Caco-2 (cell line): ENCODE measurements at regions not wholly inside any gene's neighbourhood (a gene's known extent, or its start where the extent isn't known, plus 50 kb on each side); places are given as distances from the start of the nearest gene placed in this dataset.

ENCODE experiments used
- BruUV-seq: library from RNA; stranded (reverse); fragments of 400-500 nt; replicated peaks from 2 replicates; lab custom pipeline; 2021; lab: Mats Ljungman, UMichigan
- CTCF ChIA-PET: fragments of 300-600 bp; sonication (Branson Sonifier 250); formaldehyde crosslinking; loops from one replicate; lab custom pipeline; 2022; ENCODE audit warnings: antibody characterized with exemption; lab: Charles Lee
- POLR2A ChIA-PET: fragments of 300-600 bp; sonication (Branson Sonifier 250); formaldehyde crosslinking; loops from one replicate; lab custom pipeline; 2022; ENCODE audit warnings: antibody characterized with exemption; lab: Charles Lee
- DNase-seq, 2 experiments: peaks; one replicate each; pipeline versions ENCODE4 v3.0.0 to v3.0.0-alpha.2; 2020 to 2022
- H3K27me3 ChIP-seq: replicated peaks from 2 replicates; pipeline ENCODE4 v1.6.0; 2011; ENCODE audit warnings: low read length; ENCODE audit not compliant: control insufficient read depth, insufficient read depth
- H3K36me3 ChIP-seq: 2 replicates; pipeline ENCODE4 v1.5.1; 2011; ENCODE audit warnings: low read length; ENCODE audit not compliant: control insufficient read depth, insufficient read depth
- H3K4me1 ChIP-seq: fragments of 250-450 bp; sonication (Bioruptor Pico); 2 replicates; pipeline ENCODE4 v1.5.1; 2020; ENCODE audit warnings: mild to moderate bottlenecking
- H3K4me3 ChIP-seq: 2 replicates; pipeline ENCODE4 v1.5.1; 2011; ENCODE audit warnings: low read depth, mild to moderate bottlenecking, control low read depth, low read length
- H3K9me3 ChIP-seq: fragments of 250-450 bp; sonication (Bioruptor Pico); 2 replicates; pipeline ENCODE4 v1.5.1; 2020; ENCODE audit warnings: mild to moderate bottlenecking, moderate library complexity
- H3K27ac Mint-ChIP-seq: one replicate; pipeline ENCODE4 v1.8.0; 2022; ENCODE audit warnings: mixed read lengths; ENCODE audit not compliant: unreplicated experiment
- H3K27me3 Mint-ChIP-seq: one replicate; pipeline ENCODE4 v1.8.0; 2022; ENCODE audit warnings: mixed read lengths; ENCODE audit not compliant: insufficient read depth, unreplicated experiment
- H3K36me3 Mint-ChIP-seq: one replicate; pipeline ENCODE4 v1.8.0; 2022; ENCODE audit warnings: mild to moderate bottlenecking, mixed read lengths; ENCODE audit not compliant: insufficient read depth, unreplicated experiment
- H3K4me1 Mint-ChIP-seq: one replicate; pipeline ENCODE4 v1.8.0; 2022; ENCODE audit warnings: low read depth, mixed read lengths; ENCODE audit not compliant: unreplicated experiment
- H3K4me3 Mint-ChIP-seq: one replicate; pipeline ENCODE4 v1.8.0; 2022; ENCODE audit warnings: mild to moderate bottlenecking, moderate library complexity, mixed read lengths; ENCODE audit not compliant: unreplicated experiment
- H3K9me3 Mint-ChIP-seq: one replicate; pipeline ENCODE4 v1.8.0; 2022; ENCODE audit warnings: mixed read lengths; ENCODE audit not compliant: unreplicated experiment
- CTCF ChIP-seq, 2 experiments: fragments of 200-600 bp in 1 of 2; IDR thresholded peaks; 1 replicate in 1 of 2; 2 replicates in 1 of 2; pipeline versions ENCODE4 v1.5.1 to v1.8.0; 2011 to 2022; ENCODE audit warnings: antibody characterized with exemption in 1 of 2, control low read depth in 1 of 2, inconsistent platforms in 1 of 2, low read depth in 1 of 2, low read length in 1 of 2, mild to moderate bottlenecking in 1 of 2, moderate library complexity in 1 of 2; ENCODE audit not compliant: insufficient read depth in 1 of 2, severe bottlenecking in 1 of 2, unreplicated experiment in 1 of 2
- intact Hi-C: fragments of 100-400 bp; cut with micrococcal nuclease; formaldehyde crosslinking; loops from one replicate; pipeline ENCODE4 v1.10.0; 2022; ENCODE audit not compliant: unreplicated experiment

GRCh38 chr13:59016250-59016649 is 1147.5 kb downstream of the DIAPH3 start:
- H3K9me3 ChIP-seq, result no peaks in the 10 kb centered on the region
- H3K27me3 Mint-ChIP-seq, result no peaks in the 10 kb centered on the region
- no peaks in the 10 kb centered on the region for H3K36me3 Mint-ChIP-seq
- TF ChIP-seq CTCF (IDR thresholded peaks at IDR 0.05; ENCODE audit: insufficient read depth in 1 of 2, low read depth in 1 of 2, low read length in 1 of 2, severe bottlenecking in 1 of 2, unreplicated experiment in 1 of 2), result no peak
- ChIA-PET POLR2A (no interaction called here), CTCF (no interaction called here)
- H3K27ac Mint-ChIP-seq, result no peak overlapping the region
- H3K4me3 ChIP-seq, result no peak overlapping the region
- no peaks in the 10 kb centered on the region for H3K9me3 Mint-ChIP-seq
- H3K4me1 Mint-ChIP-seq, result no peaks in the 10 kb centered on the region
- BruUV-seq, result no TSS peak
- peaks cover 10% of the 10 kb centered on the region; the same call in 1 of the 2 replicates for H3K4me1 ChIP-seq
- H3K36me3 ChIP-seq, result no peaks in the 10 kb centered on the region
- DNase-seq, result no peak
- intact Hi-C loops, result no loop called here
- H3K27me3 ChIP-seq, result no peaks in the 10 kb centered on the region
- no peak overlapping the region for H3K4me3 Mint-ChIP-seq

- no TSS peak for BruUV-seq
Measured at GRCh38 chr13:59024434-59024833, 1139.3 kb downstream of the DIAPH3 start.

GRCh38 chr13:59034198-59034597 is 1129.5 kb downstream of the DIAPH3 start:
- Mint-ChIP-seq H3K36me3 (no peaks in the 10 kb centered on the region), H3K27ac (no peak overlapping the region), H3K27me3 (no peaks in the 10 kb centered on the region), H3K4me1 (peaks cover 8% of the 10 kb centered on the region), H3K4me3 (no peak overlapping the region), H3K9me3 (no peaks in the 10 kb centered on the region)
- Histone ChIP-seq H3K4me1 (no peaks in the 10 kb centered on the region), H3K9me3 (no peaks in the 10 kb centered on the region), H3K36me3 (no peaks in the 10 kb centered on the region), H3K4me3 (no peak overlapping the region), H3K27me3 (no peaks in the 10 kb centered on the region)
- ChIA-PET POLR2A (no interaction called here), CTCF (no interaction called here)
- BruUV-seq, result no TSS peak
- TF ChIP-seq CTCF (IDR thresholded peaks at IDR 0.05; ENCODE audit: insufficient read depth in 1 of 2, low read depth in 1 of 2, low read length in 1 of 2, severe bottlenecking in 1 of 2, unreplicated experiment in 1 of 2), result no peak
- intact Hi-C loops, result no loop called here
- DNase-seq, result no peak

More at GRCh38 chr13:59024434-59024833, 1139.3 kb downstream of the DIAPH3 start:
- H3K4me1 Mint-ChIP-seq, result no peaks in the 10 kb centered on the region
- H3K9me3 Mint-ChIP-seq, result no peaks in the 10 kb centered on the region
- H3K27ac Mint-ChIP-seq, result no peak overlapping the region
- no peak for TF ChIP-seq CTCF (IDR thresholded peaks at IDR 0.05; ENCODE audit: insufficient read depth in 1 of 2, low read depth in 1 of 2, low read length in 1 of 2, severe bottlenecking in 1 of 2, unreplicated experiment in 1 of 2)
- no peaks in the 10 kb centered on the region for H3K36me3 Mint-ChIP-seq
- peaks cover 2% of the 10 kb centered on the region; the same call in 1 of the 2 replicates for H3K9me3 ChIP-seq
- H3K27me3 ChIP-seq, result no peaks in the 10 kb centered on the region
- no peaks in the 10 kb centered on the region for H3K36me3 ChIP-seq
- H3K27me3 Mint-ChIP-seq, result peaks cover 5% of the 10 kb centered on the region
- ChIA-PET POLR2A (no interaction called here), CTCF (no interaction called here)
- H3K4me3 ChIP-seq, result no peak overlapping the region
- no peaks in the 10 kb centered on the region for H3K4me1 ChIP-seq
- no peak overlapping the region for H3K4me3 Mint-ChIP-seq
- DNase-seq, result no peak
- intact Hi-C loops, result loop anchor here (2.0 kb wide), 1 partner anchor 60 kb away; no protein-coding TSS in a partner anchor
